ENCODE measurements at regions not wholly inside any gene's neighbourhood (a gene's known extent, or its start where the extent isn't known, plus 50 kb on each side); places are given as distances from the start of the nearest gene placed in this dataset.

GRCh38 chr4:84100071-84100470 lies 399.0 kb downstream of the NKX6-1 start:
- DNase-seq, result no peak

- DNase-seq, result no peak
Measured at GRCh38 chr4:84099599-84099998, 399.5 kb downstream of the NKX6-1 start.

- no peak for DNase-seq
Measured at GRCh38 chr4:84091266-84091665, 407.8 kb downstream of the NKX6-1 start.

- no peak for DNase-seq
Measured at GRCh38 chr4:84089652-84090437, 409.2 kb downstream of the NKX6-1 start.

GRCh38 chr4:84085986-84086385 lies 413.1 kb downstream of the NKX6-1 start:
- DNase-seq, result no peak

- DNase-seq, result no peak
Measured at GRCh38 chr4:84070289-84070688, 428.8 kb downstream of the NKX6-1 start.

- DNase-seq, result no peak
Measured at GRCh38 chr4:84063619-84064018, 435.5 kb downstream of the NKX6-1 start.

- DNase-seq, result no peak
Measured at GRCh38 chr4:84058201-84058600, 440.9 kb downstream of the NKX6-1 start.

GRCh38 chr4:84051639-84052038 lies 447.5 kb downstream of the NKX6-1 start:
- DNase-seq, result no peak

- DNase-seq, result no peak
Measured at GRCh38 chr4:84051089-84051488, 448.0 kb downstream of the NKX6-1 start.

- DNase-seq, result no peak
Measured at GRCh38 chr4:84050015-84050414, 449.1 kb downstream of the NKX6-1 start.

- no peak for DNase-seq
Measured at GRCh38 chr4:84046551-84046950, 452.5 kb downstream of the NKX6-1 start.

- DNase-seq, result no peak
Measured at GRCh38 chr4:84041426-84041825, 457.7 kb downstream of the NKX6-1 start.

GRCh38 chr4:84035568-84035967 lies 463.5 kb downstream of the NKX6-1 start:
- DNase-seq, result no peak

GRCh38 chr4:84032372-84032771 lies 466.7 kb downstream of the NKX6-1 start:
- DNase-seq, result no peak

GRCh38 chr4:84031401-84031800 lies 467.7 kb downstream of the NKX6-1 start:
- DNase-seq, result no peak

- DNase-seq, result no peak
Measured at GRCh38 chr4:84028340-84028739, 470.8 kb downstream of the NKX6-1 start.

- DNase-seq, result no peak
Measured at GRCh38 chr4:84024405-84024804, 474.7 kb downstream of the NKX6-1 start.

GRCh38 chr4:84022564-84022963 lies 476.5 kb downstream of the NKX6-1 start:
- DNase-seq, result no peak

- no peak for DNase-seq
Measured at GRCh38 chr4:84019626-84020025, 479.5 kb downstream of the NKX6-1 start.

GRCh38 chr4:84003046-84003445 lies 467.1 kb downstream of the GPAT3 start:
- no peak for DNase-seq

GRCh38 chr4:84001876-84002569 lies 466.1 kb downstream of the GPAT3 start:
- no peak for DNase-seq

- no peak for DNase-seq
Measured at GRCh38 chr4:83996254-83996653, 460.3 kb downstream of the GPAT3 start.

- DNase-seq, result no peak
Measured at GRCh38 chr4:83993774-83994173, 457.9 kb downstream of the GPAT3 start.

GRCh38 chr4:83989835-83990234 lies 453.9 kb downstream of the GPAT3 start:
- DNase-seq, result no peak
